T-helper 1 cell treated with Interleukin-12 subunit alpha and Interleukin-12 subunit beta and Interleukin-4 antibody, amounts not matched to agents 30 ng/mL and 1 ng/mL, for 36 hours (primary cell): ENCODE measurements at regions not wholly inside any gene's neighbourhood (a gene's known extent, or its start where the extent isn't known, plus 50 kb on each side); places are given as distances from the start of the nearest gene placed in this dataset.
"Not testable (repeated sequence)": the region's sequence is repeated elsewhere in the genome, so short reads cannot be mapped to it uniquely, and the experiment has no call there.

Experiments used
- intact Hi-C: fragments of 100-400 bp; cut with micrococcal nuclease; formaldehyde crosslinking; loops from one replicate; pipeline ENCODE4 v1.15.1; 2024

- intact Hi-C loops = no loop called here
These were observed 460.3 kb downstream of the EPM2A start for GRCh38 chr6:145275019-145275418.

- intact Hi-C loops = no loop called here
These were observed 459.5 kb downstream of the EPM2A start for GRCh38 chr6:145275787-145276186.

- intact Hi-C loops = no loop called here
These were observed 458.6 kb downstream of the EPM2A start for GRCh38 chr6:145276756-145277155.

- intact Hi-C loops = no loop called here
These were observed 457.8 kb downstream of the EPM2A start for GRCh38 chr6:145277358-145278086.

GRCh38 chr6:145278163-145278807 lies 457.0 kb downstream of the EPM2A start:
- intact Hi-C loops = no loop called here

- intact Hi-C loops = no loop called here
These were observed 455.8 kb downstream of the EPM2A start for GRCh38 chr6:145279551-145279950.

GRCh38 chr6:145279993-145280392 lies 455.3 kb downstream of the EPM2A start:
- intact Hi-C loops = no loop called here

- intact Hi-C loops = not testable (repeated sequence)
These were observed 452.1 kb downstream of the EPM2A start for GRCh38 chr6:145283209-145283608.

- intact Hi-C loops = no loop called here
These were observed 451.5 kb downstream of the EPM2A start for GRCh38 chr6:145283856-145284255.

- intact Hi-C loops = no loop called here
These were observed 448.4 kb downstream of the EPM2A start for GRCh38 chr6:145286916-145287315.

GRCh38 chr6:145289573-145289972 lies 445.7 kb downstream of the EPM2A start:
- intact Hi-C loops = no loop called here

- intact Hi-C loops = no loop called here
These were observed 445.2 kb downstream of the EPM2A start for GRCh38 chr6:145290122-145290521.

- intact Hi-C loops = no loop called here
These were observed 443.3 kb downstream of the EPM2A start for GRCh38 chr6:145292066-145292465.

GRCh38 chr6:145294942-145295341 lies 440.4 kb downstream of the EPM2A start:
- intact Hi-C loops = no loop called here

- intact Hi-C loops = no loop called here
These were observed 439.6 kb downstream of the EPM2A start for GRCh38 chr6:145295746-145296145.

- intact Hi-C loops = no loop called here
These were observed 429.6 kb downstream of the EPM2A start for GRCh38 chr6:145305670-145306069.

GRCh38 chr6:145306489-145306888 lies 428.8 kb downstream of the EPM2A start:
- intact Hi-C loops = no loop called here

GRCh38 chr6:145309842-145310535 lies 425.3 kb downstream of the EPM2A start:
- intact Hi-C loops = no loop called here

GRCh38 chr6:145312481-145312880 lies 422.8 kb downstream of the EPM2A start:
- intact Hi-C loops = no loop called here

GRCh38 chr6:145313041-145313855 lies 422.1 kb downstream of the EPM2A start:
- intact Hi-C loops = no loop called here

- intact Hi-C loops = no loop called here
These were observed 419.2 kb downstream of the EPM2A start for GRCh38 chr6:145315982-145316600.
